Astrocyte (in vitro differentiated cells and primary cell): ENCODE measurements at regions not wholly inside any gene's neighbourhood (a gene's known extent, or its start where the extent isn't known, plus 50 kb on each side); places are given as distances from the start of the nearest gene placed in this dataset.

Experiments used
- CTCF ChIP-seq: IDR thresholded peaks from 2 replicates; pipeline ENCODE4 v1.5.1; 2011; ENCODE audit warnings: low read depth, mild to moderate bottlenecking, inconsistent platforms, low read length, moderate library complexity; ENCODE audit not compliant: insufficient read depth
- EZH2 ChIP-seq: IDR thresholded peaks from 2 replicates; pipeline ENCODE4 v1.6.1; 2012; ENCODE audit warnings: mild to moderate bottlenecking, low read length, inconsistent platforms; ENCODE audit not compliant: insufficient read depth

GRCh38 chr9:82923092-82923911 lies 139.6 kb downstream of the RASEF start:
- TF ChIP-seq CTCF: no peak
- TF ChIP-seq EZH2: no peak
